HG03521 (cell line): ENCODE measurements at regions not wholly inside any gene's neighbourhood (a gene's known extent, or its start where the extent isn't known, plus 50 kb on each side); places are given as distances from the start of the nearest gene placed in this dataset.
"Not testable (repeated sequence)": the region's sequence is repeated elsewhere in the genome, so short reads cannot be mapped to it uniquely, and the experiment has no call there.

ENCODE experiments used
- ATAC-seq: cut with Tn5 transposase; IDR thresholded peaks from one replicate; pipeline ENCODE4 v1.9.1; 2021; ENCODE audit warnings: mild to moderate bottlenecking, moderate library complexity; ENCODE audit not compliant: unreplicated experiment

- no peak for ATAC-seq
Observed at GRCh38 chr16:86878236-86879080, 300.1 kb downstream of the FOXL1 start.

GRCh38 chr16:86879268-86879667, 300.9 kb downstream of the FOXL1 start:
- no peak for ATAC-seq

- ATAC-seq = no peak
Observed at GRCh38 chr16:86880316-86881117, 302.2 kb downstream of the FOXL1 start.

- no peak for ATAC-seq
Observed at GRCh38 chr16:86881118-86881510, 302.8 kb downstream of the FOXL1 start.

GRCh38 chr16:86881861-86882273, 303.5 kb downstream of the FOXL1 start:
- ATAC-seq = no peak

GRCh38 chr16:86882586-86883280, 304.4 kb downstream of the FOXL1 start:
- ATAC-seq = no peak

GRCh38 chr16:86883583-86884389, 305.4 kb downstream of the FOXL1 start:
- no peak for ATAC-seq

GRCh38 chr16:86884390-86884650, 306.0 kb downstream of the FOXL1 start:
- no peak for ATAC-seq

- ATAC-seq = no peak
Observed at GRCh38 chr16:86885139-86885538, 306.8 kb downstream of the FOXL1 start.

GRCh38 chr16:86886651-86887050, 308.3 kb downstream of the FOXL1 start:
- no peak for ATAC-seq

- ATAC-seq = no peak
Observed at GRCh38 chr16:86887416-86887815, 309.1 kb downstream of the FOXL1 start.

- no peak for ATAC-seq
Observed at GRCh38 chr16:86888231-86889053, 310.1 kb downstream of the FOXL1 start.

GRCh38 chr16:86889054-86889366, 310.7 kb downstream of the FOXL1 start:
- not testable (repeated sequence) for ATAC-seq

- no peak for ATAC-seq
Observed at GRCh38 chr16:86889974-86890373, 311.6 kb downstream of the FOXL1 start.

- ATAC-seq = no peak
Observed at GRCh38 chr16:86891121-86891520, 312.8 kb downstream of the FOXL1 start.

- ATAC-seq = no peak
Observed at GRCh38 chr16:86891631-86892030, 313.3 kb downstream of the FOXL1 start.

GRCh38 chr16:86892509-86892908, 314.2 kb downstream of the FOXL1 start:
- ATAC-seq = no peak

GRCh38 chr16:86893506-86893905, 315.2 kb downstream of the FOXL1 start:
- ATAC-seq = no peak

GRCh38 chr16:86894029-86894567, 315.7 kb downstream of the FOXL1 start:
- ATAC-seq = no peak

GRCh38 chr16:86894925-86895324, 316.6 kb downstream of the FOXL1 start:
- no peak for ATAC-seq
